Lower lobe of right lung (tissue), 2 donors: ENCODE measurements at regions not wholly inside any gene's neighbourhood (a gene's known extent, or its start where the extent isn't known, plus 50 kb on each side); places are given as distances from the start of the nearest gene placed in this dataset.

ENCODE experiments used
- ATAC-seq, 2 donors: fragments of 200-7000 bp; cut with Tn5 transposase; one replicate each; pipeline ENCODE4 v1.9.1; 2020 to 2022; ENCODE audit warnings: mild to moderate bottlenecking in 2 of 2, moderate library complexity in 2 of 2
- DNase-seq: peaks from one replicate; pipeline ENCODE4 v3.0.0-alpha.2; 2020
- H3K27ac ChIP-seq: fragments of 200-600 bp; one replicate; pipeline ENCODE4 v1.8.0; 2022
- H3K27me3 ChIP-seq: fragments of 200-600 bp; one replicate; pipeline ENCODE4 v1.8.0; 2022; ENCODE audit warnings: low read depth
- H3K36me3 ChIP-seq: fragments of 200-600 bp; one replicate; pipeline ENCODE4 v1.8.0; 2022; ENCODE audit warnings: mild to moderate bottlenecking
- H3K4me1 ChIP-seq: fragments of 200-600 bp; one replicate; pipeline ENCODE4 v1.8.0; 2022
- H3K4me3 ChIP-seq: fragments of 200-600 bp; one replicate; pipeline ENCODE4 v1.8.0; 2022; ENCODE audit warnings: mild to moderate bottlenecking
- H3K9me3 ChIP-seq: fragments of 200-600 bp; one replicate; pipeline ENCODE4 v1.8.0; 2022
- CTCF ChIP-seq: fragments of 200-600 bp; IDR thresholded peaks from one replicate; pipeline ENCODE4 v1.8.0; 2022; ENCODE audit warnings: antibody characterized with exemption, mild to moderate bottlenecking
- intact Hi-C: fragments of 100-400 bp; cut with DNase I; formaldehyde crosslinking; loops from one replicate; pipeline ENCODE4 v1.11.0; 2022
- donor health status: DM: no; HTN: yes; CAD: no; lungs with severe emphysema.

DNA sequence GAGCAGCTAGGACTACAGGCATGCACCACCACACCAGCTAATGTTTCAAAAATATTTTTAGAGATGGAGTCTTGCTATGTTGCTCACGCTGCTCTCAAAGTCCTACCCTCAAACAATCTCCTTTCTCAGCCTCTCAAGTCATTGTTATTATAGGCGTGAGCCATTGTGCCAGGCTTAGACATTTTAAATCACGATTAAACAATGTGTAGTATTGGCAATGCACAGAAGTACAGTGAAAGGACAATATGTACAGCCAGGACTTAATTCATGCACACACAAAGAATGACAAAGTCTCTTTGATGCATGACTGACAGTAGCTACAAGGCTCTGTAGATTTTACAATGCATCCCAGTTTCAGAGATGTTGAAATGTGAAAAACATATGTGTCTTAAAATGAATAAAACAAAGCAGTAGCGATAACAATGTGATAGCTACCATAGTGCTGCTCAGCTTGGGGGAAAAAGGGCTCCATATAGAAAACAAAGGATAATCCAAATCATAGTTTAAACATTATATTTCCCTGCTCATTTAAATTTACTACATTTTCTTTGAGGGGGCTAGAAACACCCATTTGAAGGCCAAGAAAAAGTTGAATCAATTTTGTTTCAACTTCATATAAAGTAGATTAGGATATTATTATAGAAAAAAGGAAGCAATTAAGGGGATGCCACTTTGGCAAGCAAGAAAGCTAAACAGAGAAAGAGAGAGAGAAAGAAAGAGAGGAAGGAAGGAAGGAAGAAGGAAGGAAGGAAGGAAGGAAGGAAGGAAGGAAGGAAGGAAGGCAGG is 272.4 kb upstream of the SMIM31 start:
- no peaks in the 10 kb centered on the region for H3K9me3 ChIP-seq
- H3K4me3 ChIP-seq = no peak overlapping the region
- no peak overlapping the region for H3K27ac ChIP-seq
- no peak for TF ChIP-seq CTCF
- ATAC-seq (no peak), DNase-seq (no peak)
- no peaks in the 10 kb centered on the region for H3K27me3 ChIP-seq
- intact Hi-C loops = no loop called here
- H3K36me3 ChIP-seq = no peaks in the 10 kb centered on the region
- no peaks in the 10 kb centered on the region for H3K4me1 ChIP-seq

DNA sequence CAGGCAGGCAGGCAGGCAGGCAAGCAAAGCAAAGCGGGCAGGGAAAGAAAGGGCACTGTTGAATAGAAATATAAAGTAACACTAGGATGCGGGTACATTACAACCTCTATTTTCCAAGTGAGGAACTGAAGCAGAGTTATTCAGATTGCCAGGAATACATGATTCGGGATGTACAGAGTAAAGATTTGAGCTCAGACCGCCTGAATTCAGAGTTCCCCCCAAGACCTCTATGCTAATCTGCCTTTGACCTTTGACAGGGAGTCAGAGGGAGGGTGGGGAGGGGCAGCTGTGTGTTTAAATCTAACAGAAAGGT is 271.9 kb upstream of the SMIM31 start:
- H3K36me3 ChIP-seq = no peaks in the 10 kb centered on the region
- H3K4me1 ChIP-seq = no peaks in the 10 kb centered on the region
- ATAC-seq (no peak), DNase-seq (no peak)
- intact Hi-C loops = no loop called here
- no peaks in the 10 kb centered on the region for H3K27me3 ChIP-seq
- H3K4me3 ChIP-seq = no peak overlapping the region
- no peak for TF ChIP-seq CTCF
- H3K9me3 ChIP-seq = no peaks in the 10 kb centered on the region
- H3K27ac ChIP-seq = no peak overlapping the region

GRCh38 chr4:164482758-164483157 is 271.2 kb upstream of the SMIM31 start:
- no peaks in the 10 kb centered on the region for H3K36me3 ChIP-seq
- intact Hi-C loops = no loop called here
- H3K9me3 ChIP-seq = no peaks in the 10 kb centered on the region
- DNase-seq (no peak), ATAC-seq (no peak)
- H3K4me1 ChIP-seq = no peaks in the 10 kb centered on the region
- no peak overlapping the region for H3K4me3 ChIP-seq
- TF ChIP-seq CTCF = no peak
- H3K27ac ChIP-seq = no peak overlapping the region
- H3K27me3 ChIP-seq = no peaks in the 10 kb centered on the region

DNA sequence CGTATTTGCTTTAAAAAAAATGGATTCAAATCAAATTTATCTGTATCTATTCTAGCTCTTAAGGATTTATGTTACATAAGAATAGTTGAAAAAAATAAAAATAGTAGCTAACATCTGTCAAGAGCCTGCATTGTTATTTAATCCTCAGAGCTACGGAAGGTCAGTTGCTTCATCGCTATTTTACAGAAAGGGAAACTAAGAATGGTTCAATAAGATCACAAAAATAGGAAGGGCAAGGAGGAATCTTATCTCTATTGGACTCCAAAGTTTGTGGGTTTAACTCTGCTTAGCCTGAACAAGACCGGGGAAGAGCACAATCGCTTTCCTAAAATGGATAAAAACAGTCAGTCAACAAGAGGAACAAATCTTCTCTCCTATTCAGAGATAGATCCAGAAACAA is 270.2 kb upstream of the SMIM31 start:
- Histone ChIP-seq H3K4me3 (no peak overlapping the region), H3K4me1 (no peaks in the 10 kb centered on the region), H3K27ac (no peak overlapping the region), H3K9me3 (no peaks in the 10 kb centered on the region), H3K36me3 (no peaks in the 10 kb centered on the region), H3K27me3 (no peaks in the 10 kb centered on the region)
- DNase-seq (no peak), ATAC-seq (no peak)
- intact Hi-C loops = no loop called here
- TF ChIP-seq CTCF = no peak

GRCh38 chr4:164484551-164484950 is 269.4 kb upstream of the SMIM31 start:
- H3K4me3 ChIP-seq = no peak overlapping the region
- no peak for DNase-seq
- intact Hi-C loops = no loop called here

More at GRCh38 chr4:164484551-164484950, 269.4 kb upstream of the SMIM31 start:
- Histone ChIP-seq H3K4me1 (no peaks in the 10 kb centered on the region), H3K9me3 (no peaks in the 10 kb centered on the region), H3K36me3 (no peaks in the 10 kb centered on the region), H3K27ac (no peak overlapping the region), H3K27me3 (no peaks in the 10 kb centered on the region)
- ATAC-seq = no peak
- TF ChIP-seq CTCF = no peak
